ENCODE measurements at regions not wholly inside any gene's neighbourhood (a gene's known extent, or its start where the extent isn't known, plus 50 kb on each side); places are given as distances from the start of the nearest gene placed in this dataset.
A peak's percentile ranks its signal among the peaks of the same experiment; 100 is the strongest.

GRCh38 chr2:30095402-30095801 is 51.4 kb upstream of the YPEL5 start (continued):
- TF ChIP-seq ZNF462 (CRISPR knock-in tag; IDR thresholded peaks at IDR 0.05) (no peak), STAT1 (IDR thresholded peaks at IDR 0.05; ENCODE audit: unreplicated experiment) (no peak), NANOG (IDR thresholded peaks at IDR 0.05; ENCODE audit: borderline replicate concordance) (no peak), EZH2 (IDR thresholded peaks at IDR 0.05; ENCODE audit: low read depth, unreplicated experiment) (no peak), POLR2AphosphoS5 (IDR thresholded peaks at IDR 0.05; ENCODE audit: low read depth) (no peak)

- Histone ChIP-seq H2AFZ (peak overlapping the region; percentile 59; the same call in 1 of the 2 replicates), H3K27ac (ENCODE audit: low read depth) (no peak overlapping the region), H3K27me3 (ENCODE audit: insufficient read depth) (no peaks in the 10 kb centered on the region), H3K4me2 (no peak overlapping the region), H3F3A (replicated peaks; ENCODE audit: low read depth) (no peaks in the 10 kb centered on the region), H3K4me3 (no peak overlapping the region), H4K20me1 (replicated peaks; ENCODE audit: insufficient read depth) (no peaks in the 10 kb centered on the region), H3K4me1 (ENCODE audit: insufficient read depth) (no peaks in the 10 kb centered on the region), H3K9me2 (ENCODE audit: insufficient read depth) (no peaks in the 10 kb centered on the region), H3K36me3 (ENCODE audit: insufficient read depth) (no peaks in the 10 kb centered on the region), H3K79me2 (replicated peaks; ENCODE audit: insufficient read depth) (no peaks in the 10 kb centered on the region)
- Mint-ChIP-seq H3K27me3 (ENCODE audit: insufficient read depth, low read depth, poor library complexity) (peaks cover 4% of the 10 kb centered on the region), H3K9me3 (peaks cover 8% of the 10 kb centered on the region; the same call in 1 of the 3 replicates), H3K27ac (no peak overlapping the region), H3K4me3 (no peak overlapping the region), H3K4me1 (no peaks in the 10 kb centered on the region), H3K36me3 (ENCODE audit: low read depth) (peaks cover 3% of the 10 kb centered on the region; the same call in 1 of the 3 replicates)
- DNase-seq (ENCODE audit: low spot score): no peak
- peak; percentile 27; the same call in 1 of the 3 replicates for ATAC-seq
- no peak for TF ChIP-seq ZNF331 (CRISPR knock-in tag; IDR thresholded peaks at IDR 0.05; ENCODE audit: low read depth)
- TF ChIP-seq REST (IDR thresholded peaks at IDR 0.05; ENCODE audit: unreplicated experiment): no peak
- TF ChIP-seq EZH2phosphoT487 (IDR thresholded peaks at IDR 0.05; ENCODE audit: unreplicated experiment): no peak
- no peak for TF ChIP-seq CREB1 (CRISPR knock-in tag; IDR thresholded peaks at IDR 0.05; ENCODE audit: low read depth)
- no peak for TF ChIP-seq ETS1 (IDR thresholded peaks at IDR 0.05)
These were observed 50.4 kb upstream of the YPEL5 start for GRCh38 chr2:30096451-30096850.

All from GM23338 (cell line).